MCF 10A (cell line): ENCODE measurements at regions not wholly inside any gene's neighbourhood (a gene's known extent, or its start where the extent isn't known, plus 50 kb on each side); places are given as distances from the start of the nearest gene placed in this dataset.

Source experiments
- BruUV-seq: library from RNA; stranded (reverse); fragments of 400-500 nt; replicated peaks from 2 replicates; lab custom pipeline; 2021; lab: Mats Ljungman, UMichigan
- CTCF ChIA-PET: fragments of 300-600 bp; sonication (Branson Sonifier 250); formaldehyde crosslinking; extraction: SDS; loops from one replicate; lab custom pipeline; 2021; ENCODE audit warnings: antibody characterized with exemption, inconsistent platforms; lab: Yijun Ruan, JAX
- POLR2A ChIA-PET: fragments of 300-600, 350-650 bp; sonication (Branson Sonifier 250); formaldehyde crosslinking; extraction: SDS; loops from one replicate; lab custom pipeline; 2020; ENCODE audit warnings: antibody characterized with exemption, inconsistent platforms; lab: Yijun Ruan, JAX
- DNase-seq: peaks from one replicate; pipeline ENCODE4 v3.0.0-alpha.2; 2018; ENCODE audit not compliant: unreplicated experiment
- H3K27ac Mint-ChIP-seq: one replicate; pipeline ENCODE4 v1.8.0; 2022; ENCODE audit warnings: mild to moderate bottlenecking, low read depth, mixed read lengths; ENCODE audit not compliant: unreplicated experiment
- H3K27me3 Mint-ChIP-seq: one replicate; pipeline ENCODE4 v1.8.0; 2022; ENCODE audit warnings: mixed read lengths; ENCODE audit not compliant: insufficient read depth, unreplicated experiment
- H3K36me3 Mint-ChIP-seq: one replicate; pipeline ENCODE4 v1.8.0; 2022; ENCODE audit warnings: mild to moderate bottlenecking, moderate library complexity, mixed read lengths; ENCODE audit not compliant: insufficient read depth, unreplicated experiment
- H3K4me1 Mint-ChIP-seq: one replicate; pipeline ENCODE4 v1.8.0; 2022; ENCODE audit warnings: mixed read lengths; ENCODE audit not compliant: insufficient read depth, unreplicated experiment
- H3K4me3 Mint-ChIP-seq: one replicate; pipeline ENCODE4 v1.8.0; 2022; ENCODE audit warnings: mild to moderate bottlenecking, moderate library complexity, mixed read lengths; ENCODE audit not compliant: unreplicated experiment
- H3K9me3 Mint-ChIP-seq: one replicate; pipeline ENCODE4 v1.8.0; 2022; ENCODE audit warnings: mixed read lengths; ENCODE audit not compliant: unreplicated experiment
- CTCF ChIP-seq: fragments of 200-600 bp; IDR thresholded peaks from one replicate; pipeline ENCODE4 v1.8.0; 2022; ENCODE audit warnings: antibody characterized with exemption, mild to moderate bottlenecking; ENCODE audit not compliant: unreplicated experiment
- intact Hi-C: fragments of 100-400 bp; cut with micrococcal nuclease; formaldehyde crosslinking; loops from 2 replicates; pipeline ENCODE4 v1.14.1; 2022

- no peak overlapping the region for H3K4me3 Mint-ChIP-seq
- H3K27me3 Mint-ChIP-seq, result no peaks in the 10 kb centered on the region
- H3K9me3 Mint-ChIP-seq, result no peaks in the 10 kb centered on the region
- H3K4me1 Mint-ChIP-seq, result no peaks in the 10 kb centered on the region
- CTCF ChIA-PET, result no interaction called here
- BruUV-seq, result no TSS peak
- intact Hi-C loops, result no loop called here
- no peak overlapping the region for H3K27ac Mint-ChIP-seq
- POLR2A ChIA-PET, result no interaction called here
- no peak for TF ChIP-seq CTCF
- no peak for DNase-seq
- H3K36me3 Mint-ChIP-seq, result no peaks in the 10 kb centered on the region
Observed at GRCh38 chr4:126753592-126753991, 879.2 kb upstream of the INTU start.

- TF ChIP-seq CTCF, result no peak
- CTCF ChIA-PET, result interaction anchor here (0.8 kb wide), 1 partner anchor 1441 kb away, joined by 3 read pairs; the partner anchor contains the start of gene FAT4
- H3K9me3 Mint-ChIP-seq, result no peaks in the 10 kb centered on the region
- intact Hi-C loops, result no loop called here
- H3K27ac Mint-ChIP-seq, result no peak overlapping the region
- H3K36me3 Mint-ChIP-seq, result no peaks in the 10 kb centered on the region
- H3K27me3 Mint-ChIP-seq, result no peaks in the 10 kb centered on the region
- H3K4me3 Mint-ChIP-seq, result no peak overlapping the region
- DNase-seq, result no peak
- no TSS peak for BruUV-seq
- H3K4me1 Mint-ChIP-seq, result no peaks in the 10 kb centered on the region
- POLR2A ChIA-PET, result no interaction called here
Observed at GRCh38 chr4:126755506-126755905, 877.3 kb upstream of the INTU start.

- no peaks in the 10 kb centered on the region for H3K36me3 Mint-ChIP-seq
- no peak overlapping the region for H3K27ac Mint-ChIP-seq
- intact Hi-C loops, result no loop called here
- no peak overlapping the region for H3K4me3 Mint-ChIP-seq
- no peaks in the 10 kb centered on the region for H3K27me3 Mint-ChIP-seq
- BruUV-seq, result no TSS peak
- ChIA-PET CTCF (interaction anchor here (0.8 kb wide), 1 partner anchor 1442 kb away, joined by 3 read pairs; the partner anchor contains the start of gene FAT4), POLR2A (no interaction called here)
- H3K9me3 Mint-ChIP-seq, result no peaks in the 10 kb centered on the region
- DNase-seq, result no peak
- H3K4me1 Mint-ChIP-seq, result no peaks in the 10 kb centered on the region
- TF ChIP-seq CTCF, result no peak
Observed at GRCh38 chr4:126756050-126756829, 876.5 kb upstream of the INTU start.

GRCh38 chr4:126757219-126757618 is 875.5 kb upstream of the INTU start:
- no peak for TF ChIP-seq CTCF
- H3K36me3 Mint-ChIP-seq, result no peaks in the 10 kb centered on the region
- POLR2A ChIA-PET, result no interaction called here
- H3K9me3 Mint-ChIP-seq, result no peaks in the 10 kb centered on the region
- no peak for DNase-seq
- intact Hi-C loops, result no loop called here
- BruUV-seq, result no TSS peak
- CTCF ChIA-PET, result no interaction called here
- no peaks in the 10 kb centered on the region for H3K27me3 Mint-ChIP-seq
- H3K4me1 Mint-ChIP-seq, result no peaks in the 10 kb centered on the region
- H3K4me3 Mint-ChIP-seq, result no peak overlapping the region
- no peak overlapping the region for H3K27ac Mint-ChIP-seq
